ENCODE measurements at regions not wholly inside any gene's neighbourhood (a gene's known extent, or its start where the extent isn't known, plus 50 kb on each side); places are given as distances from the start of the nearest gene placed in this dataset.

- Mint-ChIP-seq H3K36me3 (ENCODE audit: unreplicated experiment) (no peaks in the 10 kb centered on the region), H3K4me3 (ENCODE audit: unreplicated experiment) (no peak overlapping the region), H3K4me1 (ENCODE audit: low read depth, unreplicated experiment) (no peaks in the 10 kb centered on the region)
Measured at GRCh38 chr20:17062712-17063111, 164.1 kb upstream of the PCSK2 start.

GRCh38 chr20:17066902-17067301, 159.9 kb upstream of the PCSK2 start:
- TF ChIP-seq CTCF (IDR thresholded peaks at IDR 0.05; ENCODE audit: partially characterized antibody, unreplicated experiment): no peak
- no peaks in the 10 kb centered on the region for H3K36me3 Mint-ChIP-seq (ENCODE audit: unreplicated experiment)
- peaks cover 2% of the 10 kb centered on the region for H3K27me3 Mint-ChIP-seq (ENCODE audit: unreplicated experiment)
- H3K4me3 Mint-ChIP-seq (ENCODE audit: unreplicated experiment): no peak overlapping the region
- peaks cover 2% of the 10 kb centered on the region for H3K9me3 Mint-ChIP-seq (ENCODE audit: unreplicated experiment)
- no peak overlapping the region for H3K27ac Mint-ChIP-seq (ENCODE audit: unreplicated experiment)
- H3K4me1 Mint-ChIP-seq (ENCODE audit: low read depth, unreplicated experiment): no peaks in the 10 kb centered on the region
- no peak for DNase-seq

More at GRCh38 chr20:17062712-17063111, 164.1 kb upstream of the PCSK2 start:
- H3K27me3 Mint-ChIP-seq (ENCODE audit: unreplicated experiment): no peaks in the 10 kb centered on the region
- no peak for DNase-seq
- TF ChIP-seq CTCF (IDR thresholded peaks at IDR 0.05; ENCODE audit: partially characterized antibody, unreplicated experiment): no peak
- no peak overlapping the region for H3K27ac Mint-ChIP-seq (ENCODE audit: unreplicated experiment)
- peaks cover 2% of the 10 kb centered on the region for H3K9me3 Mint-ChIP-seq (ENCODE audit: unreplicated experiment)

GRCh38 chr20:17068084-17068711, 158.6 kb upstream of the PCSK2 start:
- Mint-ChIP-seq H3K4me3 (ENCODE audit: unreplicated experiment) (no peak overlapping the region), H3K4me1 (ENCODE audit: low read depth, unreplicated experiment) (no peaks in the 10 kb centered on the region), H3K36me3 (ENCODE audit: unreplicated experiment) (no peaks in the 10 kb centered on the region), H3K27ac (ENCODE audit: unreplicated experiment) (no peak overlapping the region), H3K9me3 (ENCODE audit: unreplicated experiment) (peaks cover 2% of the 10 kb centered on the region), H3K27me3 (ENCODE audit: unreplicated experiment) (peaks cover 2% of the 10 kb centered on the region)
- no peak for DNase-seq
- TF ChIP-seq CTCF (IDR thresholded peaks at IDR 0.05; ENCODE audit: partially characterized antibody, unreplicated experiment): no peak

- Mint-ChIP-seq H3K9me3 (ENCODE audit: unreplicated experiment) (no peaks in the 10 kb centered on the region), H3K27ac (ENCODE audit: unreplicated experiment) (no peak overlapping the region), H3K36me3 (ENCODE audit: unreplicated experiment) (no peaks in the 10 kb centered on the region), H3K4me3 (ENCODE audit: unreplicated experiment) (no peak overlapping the region), H3K4me1 (ENCODE audit: low read depth, unreplicated experiment) (no peaks in the 10 kb centered on the region), H3K27me3 (ENCODE audit: unreplicated experiment) (no peaks in the 10 kb centered on the region)
- DNase-seq: no peak
- no peak for TF ChIP-seq CTCF (IDR thresholded peaks at IDR 0.05; ENCODE audit: partially characterized antibody, unreplicated experiment)
Measured at GRCh38 chr20:17077030-17077429, 149.8 kb upstream of the PCSK2 start.

- TF ChIP-seq CTCF (IDR thresholded peaks at IDR 0.05; ENCODE audit: partially characterized antibody, unreplicated experiment): no peak
- Mint-ChIP-seq H3K27ac (ENCODE audit: unreplicated experiment) (no peak overlapping the region), H3K36me3 (ENCODE audit: unreplicated experiment) (no peaks in the 10 kb centered on the region), H3K4me3 (ENCODE audit: unreplicated experiment) (no peak overlapping the region), H3K9me3 (ENCODE audit: unreplicated experiment) (no peaks in the 10 kb centered on the region), H3K4me1 (ENCODE audit: low read depth, unreplicated experiment) (no peaks in the 10 kb centered on the region), H3K27me3 (ENCODE audit: unreplicated experiment) (no peaks in the 10 kb centered on the region)
- no peak for DNase-seq
Measured at GRCh38 chr20:17083738-17084137, 143.1 kb upstream of the PCSK2 start.
